ENCODE measurements at regions not wholly inside any gene's neighbourhood (a gene's known extent, or its start where the extent isn't known, plus 50 kb on each side); places are given as distances from the start of the nearest gene placed in this dataset.

GRCh38 chr1:55585402-55585792 lies 370.2 kb upstream of the USP24 start:
- H3K36me3 ChIP-seq = no peaks in the 10 kb centered on the region
- peaks cover 0 to 26% of the 10 kb centered on the region in 2 donors for H3K4me1 ChIP-seq
- no peak overlapping the region for H3K4me3 ChIP-seq
- no peak for TF ChIP-seq CTCF (IDR thresholded peaks at IDR 0.05)
- no peak for DNase-seq (ENCODE audit: low spot score)
- H3K27ac ChIP-seq = peak overlapping the region in 1 of 2 donors; percentile 28
- H3K27me3 ChIP-seq = no peaks in the 10 kb centered on the region
- no peaks in the 10 kb centered on the region for H3K9me3 ChIP-seq

- Histone ChIP-seq H3K4me1 (peaks cover 0 to 26% of the 10 kb centered on the region in 2 donors), H3K36me3 (no peaks in the 10 kb centered on the region), H3K4me3 (no peak overlapping the region), H3K27ac (peak overlapping the region in 1 of 2 donors; percentile 28), H3K27me3 (no peaks in the 10 kb centered on the region), H3K9me3 (no peaks in the 10 kb centered on the region)
- no peak for TF ChIP-seq CTCF (IDR thresholded peaks at IDR 0.05)
- DNase-seq (ENCODE audit: low spot score) = no peak
These were observed 369.6 kb upstream of the USP24 start for GRCh38 chr1:55584526-55585401.

- peaks cover 0 to 26% of the 10 kb centered on the region in 2 donors for H3K4me1 ChIP-seq
- no peak overlapping the region for H3K4me3 ChIP-seq
- H3K36me3 ChIP-seq = no peaks in the 10 kb centered on the region
- DNase-seq (ENCODE audit: low spot score) = no peak
- TF ChIP-seq CTCF (IDR thresholded peaks at IDR 0.05) = no peak
- no peaks in the 10 kb centered on the region for H3K9me3 ChIP-seq
- H3K27me3 ChIP-seq = no peaks in the 10 kb centered on the region
- peak overlapping the region in 1 of 2 donors; percentile 71 for H3K27ac ChIP-seq
These were observed 366.9 kb upstream of the USP24 start for GRCh38 chr1:55582084-55582483.

GRCh38 chr1:55580845-55581332 lies 365.7 kb upstream of the USP24 start:
- H3K27me3 ChIP-seq = no peaks in the 10 kb centered on the region
- no peaks in the 10 kb centered on the region for H3K36me3 ChIP-seq
- no peak for TF ChIP-seq CTCF (IDR thresholded peaks at IDR 0.05)
- DNase-seq (ENCODE audit: low spot score) = no peak
- H3K4me3 ChIP-seq = no peak overlapping the region
- peak overlapping the region; percentile 49 to 71 for H3K27ac ChIP-seq
- H3K9me3 ChIP-seq = no peaks in the 10 kb centered on the region
- H3K4me1 ChIP-seq = peaks cover 0 to 31% of the 10 kb centered on the region in 2 donors

- DNase-seq (ENCODE audit: low spot score) = no peak
- H3K27ac ChIP-seq = no peak overlapping the region
These were observed 364.3 kb upstream of the USP24 start for GRCh38 chr1:55579332-55580001.

More at GRCh38 chr1:55579332-55580001, 364.3 kb upstream of the USP24 start:
- Histone ChIP-seq H3K27me3 (no peaks in the 10 kb centered on the region), H3K4me1 (peaks cover 0 to 34% of the 10 kb centered on the region in 2 donors), H3K36me3 (no peaks in the 10 kb centered on the region), H3K9me3 (no peaks in the 10 kb centered on the region), H3K4me3 (no peak overlapping the region)
- TF ChIP-seq CTCF (IDR thresholded peaks at IDR 0.05) = no peak
